ENCODE measurements at regions not wholly inside any gene's neighbourhood (a gene's known extent, or its start where the extent isn't known, plus 50 kb on each side); places are given as distances from the start of the nearest gene placed in this dataset.

GRCh38 chr3:42032693-42033349 lies 58.3 kb upstream of the TRAK1 start:
- Mint-ChIP-seq H3K27me3 (ENCODE audit: low read depth, poor library complexity) (no peaks in the 10 kb centered on the region), H3K27ac (peak overlapping the region; percentile 87), H3K4me3 (peak overlapping the region; percentile 51), H3K4me1 (peaks cover 77% of the 10 kb centered on the region), H3K9me3 (peaks cover 11% of the 10 kb centered on the region), H3K36me3 (ENCODE audit: low read depth) (peaks cover 36% of the 10 kb centered on the region)
- DNase-seq, result peak; percentile 33
- no peak for TF ChIP-seq CTCF (IDR thresholded peaks at IDR 0.05)

GRCh38 chr3:42031808-42032480 lies 59.2 kb upstream of the TRAK1 start:
- Mint-ChIP-seq H3K4me3 (peak overlapping the region; percentile 14), H3K27me3 (ENCODE audit: low read depth, poor library complexity) (no peaks in the 10 kb centered on the region), H3K27ac (peak overlapping the region; percentile 88), H3K4me1 (peaks cover 69% of the 10 kb centered on the region), H3K36me3 (ENCODE audit: low read depth) (peaks cover 36% of the 10 kb centered on the region), H3K9me3 (peaks cover 11% of the 10 kb centered on the region)
- no peak for TF ChIP-seq CTCF (IDR thresholded peaks at IDR 0.05)
- no peak for DNase-seq

GRCh38 chr3:42028474-42028873 lies 62.7 kb upstream of the TRAK1 start:
- DNase-seq, result no peak
- peak overlapping the region; percentile 47 for H3K27ac Mint-ChIP-seq
- H3K36me3 Mint-ChIP-seq (ENCODE audit: low read depth), result peaks cover 16% of the 10 kb centered on the region
- peaks cover 11% of the 10 kb centered on the region for H3K9me3 Mint-ChIP-seq
- H3K4me1 Mint-ChIP-seq, result peaks cover 69% of the 10 kb centered on the region
- no peak for TF ChIP-seq CTCF (IDR thresholded peaks at IDR 0.05)
- H3K27me3 Mint-ChIP-seq (ENCODE audit: low read depth, poor library complexity), result no peaks in the 10 kb centered on the region
- H3K4me3 Mint-ChIP-seq, result no peak overlapping the region

GRCh38 chr3:42027571-42027970 lies 63.6 kb upstream of the TRAK1 start:
- H3K4me3 Mint-ChIP-seq, result no peak overlapping the region
- H3K9me3 Mint-ChIP-seq, result peaks cover 11% of the 10 kb centered on the region
- no peak overlapping the region for H3K27ac Mint-ChIP-seq
- H3K36me3 Mint-ChIP-seq (ENCODE audit: low read depth), result peaks cover 16% of the 10 kb centered on the region
- no peaks in the 10 kb centered on the region for H3K27me3 Mint-ChIP-seq (ENCODE audit: low read depth, poor library complexity)
- TF ChIP-seq CTCF (IDR thresholded peaks at IDR 0.05), result no peak
- H3K4me1 Mint-ChIP-seq, result peaks cover 66% of the 10 kb centered on the region
- no peak for DNase-seq

GRCh38 chr3:42025370-42026138 lies 63.7 kb upstream of the ULK4 start:
- peak; percentile 50 for DNase-seq
- peaks cover 20% of the 10 kb centered on the region for H3K36me3 Mint-ChIP-seq (ENCODE audit: low read depth)
- H3K4me3 Mint-ChIP-seq, result peak overlapping the region; percentile 73
- H3K4me1 Mint-ChIP-seq, result peaks cover 67% of the 10 kb centered on the region
- TF ChIP-seq CTCF (IDR thresholded peaks at IDR 0.05), result no peak
- H3K27me3 Mint-ChIP-seq (ENCODE audit: low read depth, poor library complexity), result no peaks in the 10 kb centered on the region
- peak overlapping the region; percentile 99 for H3K27ac Mint-ChIP-seq
- peaks cover 18% of the 10 kb centered on the region for H3K9me3 Mint-ChIP-seq
